ENCODE measurements at regions not wholly inside any gene's neighbourhood (a gene's known extent, or its start where the extent isn't known, plus 50 kb on each side); places are given as distances from the start of the nearest gene placed in this dataset.

- TF ChIP-seq CTCF (IDR thresholded peaks at IDR 0.05) (no peak), POLR2A (IDR thresholded peaks at IDR 0.05) (no peak)
These were observed 51.0 kb upstream of the HIVEP1 start for GRCh38 chr6:11960909-11961779.

Measured in esophagus squamous epithelium (tissue), 4 donors.